ENCODE measurements at regions not wholly inside any gene's neighbourhood (a gene's known extent, or its start where the extent isn't known, plus 50 kb on each side); places are given as distances from the start of the nearest gene placed in this dataset.
"Not testable (repeated sequence)": the region's sequence is repeated elsewhere in the genome, so short reads cannot be mapped to it uniquely, and the experiment has no call there.

DNA sequence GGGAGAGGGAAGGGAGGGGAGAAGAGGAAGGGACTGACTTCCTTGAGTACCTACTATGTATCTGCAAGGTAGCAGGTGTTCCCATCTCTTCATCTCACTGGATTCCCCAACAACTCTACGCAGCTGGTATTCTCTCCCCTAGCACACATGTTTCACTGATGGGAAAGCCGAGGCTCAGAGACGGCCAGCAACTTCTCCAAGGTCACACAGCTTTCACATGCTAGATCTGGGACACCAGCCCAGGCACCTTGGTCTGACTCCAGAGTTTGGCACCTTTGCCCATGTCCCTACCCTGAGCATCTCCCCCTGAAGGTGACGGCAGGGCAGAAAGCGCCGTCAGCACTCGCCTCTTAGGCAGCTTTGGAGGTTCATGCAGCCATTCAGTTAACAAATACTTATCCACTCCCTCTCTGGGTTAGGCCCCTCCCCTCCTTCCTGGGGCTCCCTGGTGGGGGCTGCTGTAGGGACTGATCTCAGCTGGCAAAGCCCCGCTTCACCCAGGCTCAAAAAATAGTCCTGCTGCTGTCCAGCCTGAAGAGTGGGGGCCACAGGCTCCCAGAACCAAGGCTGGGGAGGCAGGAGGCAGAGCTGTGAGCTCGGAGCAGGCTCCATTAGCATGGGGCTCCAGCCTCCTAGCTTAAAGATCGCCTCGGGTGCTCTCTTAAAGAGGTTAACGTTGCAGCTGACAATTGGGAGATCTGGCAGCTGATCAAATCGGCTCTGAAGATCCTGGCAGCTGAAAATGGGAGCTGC, 79.4 kb downstream of the IGLL1 start:
- DNase-seq (ENCODE audit: low read depth): no peak

DNA sequence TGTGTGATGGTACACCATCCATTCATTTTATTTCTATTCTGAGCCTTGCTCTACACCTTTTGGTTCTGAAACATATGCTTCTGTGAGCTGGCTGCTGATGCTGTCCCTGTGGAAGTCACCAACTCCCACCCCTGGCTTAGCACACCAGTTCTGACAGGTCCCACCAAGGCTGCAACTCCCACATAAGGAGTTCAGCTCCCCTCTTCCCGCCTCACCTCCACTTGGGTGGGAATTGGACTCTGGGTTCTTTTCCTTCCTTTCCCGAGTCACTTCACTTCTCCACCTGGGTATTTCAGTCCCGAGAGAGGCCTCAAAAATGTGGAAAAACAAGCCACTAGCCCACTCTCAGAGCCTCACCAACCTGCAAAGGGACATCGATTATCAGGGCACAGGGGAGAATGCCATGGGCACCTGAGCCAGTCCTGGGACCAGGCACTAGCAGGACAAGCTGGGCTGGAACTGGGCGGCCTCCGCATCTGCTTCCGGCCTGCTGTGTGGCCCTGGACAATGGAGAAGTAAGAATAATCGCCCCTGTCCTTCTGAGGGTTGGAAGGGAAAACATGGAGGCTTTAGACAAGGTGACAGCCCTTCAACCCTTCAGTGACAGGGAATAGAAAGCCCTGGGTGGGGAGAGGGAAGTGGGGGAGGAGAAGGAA, 80.1 kb downstream of the IGLL1 start:
- DNase-seq (ENCODE audit: low read depth): no peak

DNA sequence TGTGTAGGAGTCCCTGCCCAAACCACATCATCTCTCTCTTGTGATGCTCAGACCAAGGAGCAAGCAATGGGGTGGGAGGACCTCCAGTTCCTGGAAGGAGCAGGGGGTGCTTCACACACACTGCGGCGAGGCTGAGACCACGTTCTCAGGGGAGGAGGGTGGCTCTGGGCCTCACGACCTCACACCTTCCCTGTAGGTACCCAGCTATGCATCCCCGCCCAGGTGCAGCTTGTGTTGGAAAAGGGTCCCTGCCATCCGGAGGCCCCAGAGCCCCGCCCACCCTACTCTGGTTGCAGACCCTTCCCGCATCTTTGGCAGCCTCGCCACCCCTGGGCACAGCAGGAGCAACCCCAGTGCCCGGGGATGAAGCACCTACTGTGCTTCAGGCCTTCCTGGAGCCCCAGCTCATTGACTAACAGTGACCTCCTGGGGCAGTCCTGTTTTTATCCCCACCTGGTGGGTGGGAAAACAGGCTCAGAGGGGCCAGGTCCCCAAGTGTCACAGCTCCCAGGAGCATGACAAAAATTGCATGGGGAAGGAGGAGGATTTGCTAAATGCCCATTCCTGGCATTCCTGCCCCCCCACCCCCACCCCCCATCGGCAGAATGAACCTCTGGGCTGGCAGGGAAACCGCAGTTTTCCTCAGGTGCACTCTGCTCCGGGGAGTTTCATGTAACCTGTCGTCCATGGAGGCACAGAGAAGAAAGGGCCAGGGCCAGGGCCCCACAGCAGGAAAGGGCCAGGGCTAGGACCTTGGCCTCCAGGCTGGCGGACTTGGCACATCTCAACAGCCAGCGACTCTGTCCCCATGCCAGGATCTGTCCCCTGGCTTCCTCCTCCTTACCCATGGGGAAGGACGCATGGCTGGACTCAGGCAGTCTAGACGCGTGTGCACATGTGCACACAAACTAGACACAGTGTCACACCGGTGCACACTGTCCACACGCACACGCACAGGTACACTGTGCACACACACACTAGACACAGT, 81.0 kb downstream of the IGLL1 start:
- DNase-seq (ENCODE audit: low read depth): no peak

DNA sequence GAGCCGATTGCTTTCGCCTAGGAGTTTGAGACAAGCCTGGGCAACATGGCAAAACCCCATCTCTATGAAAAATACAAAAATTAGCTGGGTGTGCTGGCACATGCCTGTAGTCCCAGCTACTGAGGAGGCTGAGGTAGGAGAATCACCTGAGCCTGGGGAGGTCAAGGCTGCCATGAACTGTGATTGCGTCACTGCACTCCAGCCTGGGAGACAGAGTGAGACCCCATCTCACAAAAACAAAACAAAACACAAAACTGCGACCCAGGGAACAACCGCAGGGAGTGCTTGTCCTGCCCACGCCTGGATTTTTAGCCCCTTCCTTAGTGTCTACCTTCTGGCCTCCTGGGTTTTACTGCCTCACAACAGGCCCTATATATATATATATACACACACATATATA, 82.2 kb downstream of the IGLL1 start:
- DNase-seq (ENCODE audit: low read depth): not testable (repeated sequence)

DNA sequence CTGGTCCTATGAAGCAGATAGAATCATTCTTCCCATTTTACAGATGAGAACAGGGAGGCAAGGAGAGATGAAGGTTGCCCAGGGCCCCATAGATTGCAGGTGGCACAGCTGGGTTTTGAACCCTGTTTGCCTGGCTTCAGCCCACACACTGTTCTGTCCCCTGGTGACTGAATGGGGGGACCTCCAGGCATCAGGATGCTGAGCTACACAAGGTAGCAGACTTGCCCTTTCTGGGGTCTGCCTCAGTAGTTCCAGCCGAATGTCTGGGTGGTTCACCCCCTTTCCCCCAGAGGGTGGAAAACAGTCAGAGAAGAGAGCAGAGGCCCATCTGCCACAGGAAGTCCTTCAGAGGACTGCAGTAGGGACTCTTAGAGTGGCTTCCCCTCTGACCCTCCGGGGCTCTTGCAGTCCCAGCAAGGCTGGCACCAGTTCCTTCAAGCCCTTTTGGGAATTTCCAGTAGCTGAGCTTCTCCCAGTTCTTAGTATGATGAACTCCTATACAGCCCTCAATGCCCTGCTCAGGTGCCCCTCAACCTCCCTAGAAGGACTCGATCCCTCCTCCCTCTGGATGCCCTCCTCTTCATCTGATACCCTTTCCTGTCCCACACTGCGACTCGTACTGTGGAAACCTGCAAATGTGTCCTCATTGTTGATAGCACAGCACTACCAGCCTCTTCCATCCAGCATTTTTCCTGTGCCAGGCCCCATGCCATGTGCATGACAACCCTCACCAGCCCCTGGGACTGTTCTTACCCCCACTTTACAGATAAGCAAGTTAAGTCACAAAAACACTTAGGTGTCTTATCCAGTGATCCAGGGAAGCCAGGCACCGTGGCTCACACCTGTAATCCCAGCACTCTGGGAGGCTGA, 82.8 kb downstream of the IGLL1 start:
- no peak for DNase-seq (ENCODE audit: low read depth)

DNA sequence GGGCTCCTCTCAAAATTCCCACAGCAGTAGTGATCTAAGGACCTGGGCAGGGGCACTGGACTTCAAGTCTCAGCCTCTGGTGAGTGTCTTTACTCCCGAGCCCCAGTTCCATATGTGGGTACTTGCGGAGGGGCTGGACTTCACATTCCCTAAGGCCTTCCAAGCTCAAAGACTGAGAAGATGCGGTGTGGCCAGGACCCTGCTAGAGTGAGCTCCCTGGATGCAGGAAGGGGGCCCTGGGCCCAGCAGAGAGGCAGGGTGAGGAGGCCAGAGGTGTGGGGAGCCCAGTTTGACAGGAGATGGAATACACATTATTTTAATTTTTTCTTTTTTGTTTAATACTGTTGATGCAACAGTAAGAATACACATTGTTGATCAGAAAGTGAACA, 83.7 kb downstream of the IGLL1 start:
- DNase-seq (ENCODE audit: low read depth): no peak

DNA sequence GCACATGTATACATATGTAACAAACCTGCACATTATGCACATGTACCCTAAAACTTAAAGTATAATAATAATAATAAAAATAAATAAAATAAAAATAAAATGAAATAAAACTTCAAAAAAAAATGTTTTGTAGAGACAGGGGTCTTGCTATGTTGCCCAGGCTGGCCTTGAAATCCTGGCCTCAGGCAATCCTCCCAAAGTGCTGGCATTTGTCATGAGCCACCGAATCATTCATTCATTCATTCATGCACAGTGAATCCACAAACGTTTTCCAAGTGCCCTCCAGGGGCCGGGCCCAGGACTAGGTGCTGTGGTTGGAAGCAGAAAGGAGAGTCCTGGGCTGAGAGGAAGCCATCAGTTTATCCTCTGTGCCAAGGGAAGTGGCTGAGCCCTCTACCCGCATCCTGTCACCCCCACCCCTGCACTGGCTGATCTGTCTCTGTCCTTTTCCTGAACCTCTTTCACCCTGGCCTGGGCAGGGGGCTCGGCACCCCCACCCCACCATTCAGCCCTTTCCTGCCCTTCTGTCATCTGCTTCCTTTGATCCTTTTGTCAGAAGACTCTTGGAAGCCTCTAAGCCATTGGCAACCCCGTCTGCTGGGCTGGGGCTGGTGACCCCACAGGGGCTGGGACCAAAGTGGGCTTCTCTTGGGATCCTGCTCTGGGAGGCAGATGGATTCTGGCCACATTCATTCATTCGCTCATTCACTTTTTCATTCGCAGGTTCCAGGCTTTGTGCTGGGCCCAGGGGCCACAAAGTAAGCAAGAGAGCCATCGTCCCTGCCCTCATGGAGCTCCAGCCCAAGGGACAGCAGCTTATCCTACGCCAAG, 84.3 kb downstream of the IGLL1 start:
- DNase-seq (ENCODE audit: low read depth): no peak

DNA sequence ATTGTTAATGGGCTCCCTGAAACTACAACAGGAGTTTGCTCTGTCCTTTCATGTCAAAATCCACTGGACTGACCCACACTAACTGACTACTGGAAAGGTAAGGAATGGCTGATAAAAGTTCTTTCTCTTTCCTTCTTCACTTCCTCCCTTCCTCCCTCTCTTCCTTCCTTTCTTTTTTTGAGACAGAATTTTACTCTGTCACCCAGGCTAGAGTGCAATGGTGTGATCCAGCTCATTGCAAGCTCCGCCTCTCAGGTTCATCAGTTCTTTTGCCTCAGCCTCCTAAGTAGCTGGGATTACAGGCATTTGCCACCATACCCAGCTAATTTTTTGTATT, 85.2 kb downstream of the IGLL1 start:
- no peak for DNase-seq (ENCODE audit: low read depth)

DNA sequence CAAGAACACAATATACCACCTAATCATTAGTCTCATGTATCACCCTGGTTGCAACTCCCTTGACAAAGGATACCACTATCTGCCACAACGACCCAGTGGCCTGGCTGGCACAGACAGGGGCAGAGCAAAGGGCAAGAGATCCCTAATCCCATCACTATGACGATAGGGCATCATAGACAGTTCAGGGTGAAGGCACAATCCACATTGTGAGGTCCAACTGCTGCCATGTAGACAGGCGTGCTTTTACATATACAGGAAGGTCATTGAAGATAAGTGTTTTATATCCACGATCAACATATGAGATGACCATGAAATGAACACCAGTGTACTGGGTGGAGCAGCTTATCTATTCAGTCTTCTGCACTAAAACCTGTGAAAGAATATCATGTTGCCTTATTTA, 94.6 kb downstream of the IGLL1 start:
- DNase-seq (ENCODE audit: low read depth): no peak

DNA sequence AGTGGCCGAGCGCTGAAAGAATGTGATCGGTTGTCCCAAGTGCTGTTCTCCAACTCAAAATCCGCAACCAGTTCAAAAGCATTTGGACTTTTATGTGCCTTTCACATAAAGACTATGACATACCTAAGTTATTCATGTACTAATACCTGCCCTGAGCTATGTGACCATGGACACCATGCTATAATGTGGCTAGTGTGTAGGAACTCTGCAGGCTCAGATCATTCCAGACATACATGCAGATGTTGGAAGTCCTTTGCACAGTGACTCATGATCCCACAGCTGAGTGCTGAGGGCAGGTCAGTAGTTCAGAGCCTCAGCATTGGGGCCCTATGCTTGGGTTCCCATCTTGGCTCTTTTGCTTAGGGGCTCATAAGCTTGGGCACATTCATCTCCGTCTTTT, 95.4 kb downstream of the IGLL1 start:
- DNase-seq (ENCODE audit: low read depth): no peak

DNA sequence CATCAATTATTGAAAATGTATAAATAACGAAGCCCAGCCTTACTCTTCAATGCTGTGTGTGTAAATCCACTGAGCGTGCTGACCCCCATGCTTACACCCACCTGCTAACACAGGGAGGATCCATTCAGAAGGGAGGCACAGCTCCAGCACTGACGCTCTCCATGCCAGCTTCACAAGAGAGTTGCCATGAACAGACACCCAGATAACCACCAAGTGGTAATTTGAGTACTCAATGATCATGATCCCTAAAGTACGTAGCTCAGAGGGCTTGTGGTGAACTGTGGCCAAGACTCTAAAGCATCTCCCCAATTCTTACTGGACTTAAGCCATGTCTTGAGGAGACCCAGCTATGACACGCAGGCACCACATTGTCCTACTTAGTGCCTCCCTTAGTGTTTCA, 98.7 kb downstream of the IGLL1 start:
- no peak for DNase-seq (ENCODE audit: low read depth)

DNA sequence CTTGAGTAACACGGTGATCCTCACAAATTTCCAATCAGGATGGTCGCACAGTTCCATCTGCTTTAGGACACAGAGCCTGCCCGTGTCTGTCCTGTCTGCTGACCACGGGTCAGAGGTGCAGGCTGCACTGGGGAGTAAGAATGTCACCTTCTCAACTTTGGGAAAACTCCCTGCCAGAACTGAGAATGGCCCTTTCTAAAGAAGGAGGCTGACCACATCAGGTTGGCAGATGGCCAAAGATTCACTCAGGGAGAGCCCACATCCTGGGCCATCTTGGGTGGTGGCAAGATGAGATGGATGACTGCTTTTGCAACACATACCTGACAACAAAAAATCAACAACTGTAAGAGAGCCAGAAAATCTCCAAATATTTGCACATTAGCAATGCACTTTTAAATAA, 101.9 kb downstream of the IGLL1 start:
- DNase-seq (ENCODE audit: low read depth): no peak

DNA sequence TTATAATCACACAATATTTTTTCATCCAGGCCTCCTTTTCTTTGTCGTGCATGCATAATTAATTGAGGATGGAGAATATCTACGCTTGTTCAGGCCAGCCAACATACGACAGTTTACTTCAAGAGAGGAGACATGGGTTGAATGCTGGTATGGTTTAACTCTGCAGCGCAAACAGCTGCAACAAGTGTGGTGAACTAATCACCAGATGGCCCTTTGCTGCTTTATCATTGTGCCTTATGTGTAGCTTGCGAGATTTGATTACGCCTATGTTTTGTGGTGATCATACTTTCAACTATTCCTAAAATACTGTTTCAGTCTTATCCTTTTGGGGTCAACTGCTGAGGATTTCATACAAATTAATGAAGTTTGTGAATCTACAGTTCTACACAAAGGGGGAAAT, 105.6 kb downstream of the IGLL1 start:
- not testable (repeated sequence) for DNase-seq (ENCODE audit: low read depth)

DNA sequence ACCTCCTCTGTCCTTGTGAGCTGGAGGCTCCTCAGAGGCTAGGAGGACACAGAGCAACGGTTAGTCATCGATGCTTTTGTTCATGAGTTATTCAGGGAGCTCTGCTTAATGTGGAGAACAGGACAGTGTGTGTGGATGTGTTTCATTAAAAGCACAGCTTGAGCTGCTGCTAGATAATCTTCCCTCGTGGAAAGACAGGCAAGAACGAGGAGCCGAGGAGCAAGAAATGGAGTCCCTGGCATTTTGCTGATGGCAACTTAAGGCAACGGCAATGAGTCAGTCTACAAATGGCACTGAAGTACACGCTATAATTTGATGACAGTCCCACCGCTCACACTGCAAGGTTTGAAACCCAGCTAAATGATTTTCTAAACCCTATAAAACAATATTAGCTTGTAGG, 106.2 kb downstream of the IGLL1 start:
- DNase-seq (ENCODE audit: low read depth): no peak

DNA sequence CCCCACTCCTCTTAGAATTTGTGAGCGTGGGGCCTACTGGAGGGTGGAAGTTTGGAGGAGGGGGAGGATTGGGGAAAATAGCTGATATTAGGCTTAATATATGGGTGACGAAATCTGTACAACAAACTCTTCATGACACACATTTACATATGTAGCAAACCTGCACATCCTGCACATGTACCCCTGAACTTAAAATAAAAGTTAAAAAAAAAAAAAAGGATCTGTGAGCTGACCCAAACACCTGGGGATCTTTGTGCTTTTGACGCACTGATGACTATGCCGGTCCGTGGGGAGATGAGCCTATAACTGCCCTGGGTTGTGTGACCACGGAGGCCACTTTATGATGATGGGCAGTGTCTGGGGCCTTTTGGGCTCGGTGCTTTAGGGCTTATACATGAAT, 107.7 kb downstream of the IGLL1 start:
- not testable (repeated sequence) for DNase-seq (ENCODE audit: low read depth)

DNA sequence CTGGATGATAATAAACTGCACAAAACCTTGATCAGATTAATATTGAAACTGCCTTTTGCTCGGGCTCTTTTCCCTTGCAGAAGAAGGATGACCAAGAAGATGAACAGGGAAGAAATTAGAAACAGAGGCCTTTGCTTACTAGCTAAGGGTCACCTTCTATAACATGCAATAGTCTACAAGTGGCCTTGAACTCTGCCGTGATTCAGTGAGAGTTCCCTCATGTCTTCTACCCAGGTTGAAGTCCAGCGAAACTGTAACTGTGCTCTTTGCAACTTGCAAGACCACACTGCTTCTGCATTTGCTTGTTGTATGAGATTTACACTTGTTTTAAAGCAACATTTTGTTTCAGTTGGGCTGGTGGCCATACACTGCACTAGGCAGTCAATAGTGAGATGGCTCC, 108.4 kb downstream of the IGLL1 start:
- DNase-seq (ENCODE audit: low read depth): no peak

DNA sequence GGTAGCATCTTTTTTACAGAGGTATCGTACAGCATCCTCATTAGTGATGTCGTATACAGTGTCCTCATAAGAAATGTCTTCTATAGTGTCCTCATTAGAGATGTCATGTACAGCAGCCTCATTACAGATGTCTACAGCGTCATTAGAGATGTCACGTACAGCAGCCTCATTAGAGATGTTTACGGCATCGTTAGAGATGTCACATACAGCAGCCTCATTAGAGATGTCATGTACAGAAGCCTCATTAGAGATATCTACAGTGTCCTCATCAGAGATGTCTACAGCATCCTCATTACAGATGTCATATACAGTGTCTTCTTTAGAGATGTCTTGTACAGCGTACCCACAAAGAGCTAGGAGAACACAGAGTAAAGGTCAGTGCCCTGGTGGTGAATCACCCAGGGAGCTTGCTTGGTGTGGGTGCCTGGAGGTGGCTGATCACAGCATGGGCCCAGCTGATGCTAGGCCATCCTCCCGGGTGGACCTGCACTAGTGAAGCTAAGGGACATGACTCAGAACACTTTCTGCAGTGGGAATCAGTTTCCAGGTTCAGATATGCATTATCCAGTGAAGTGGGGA, 109.2 kb downstream of the IGLL1 start:
- DNase-seq (ENCODE audit: low read depth): no peak

DNA sequence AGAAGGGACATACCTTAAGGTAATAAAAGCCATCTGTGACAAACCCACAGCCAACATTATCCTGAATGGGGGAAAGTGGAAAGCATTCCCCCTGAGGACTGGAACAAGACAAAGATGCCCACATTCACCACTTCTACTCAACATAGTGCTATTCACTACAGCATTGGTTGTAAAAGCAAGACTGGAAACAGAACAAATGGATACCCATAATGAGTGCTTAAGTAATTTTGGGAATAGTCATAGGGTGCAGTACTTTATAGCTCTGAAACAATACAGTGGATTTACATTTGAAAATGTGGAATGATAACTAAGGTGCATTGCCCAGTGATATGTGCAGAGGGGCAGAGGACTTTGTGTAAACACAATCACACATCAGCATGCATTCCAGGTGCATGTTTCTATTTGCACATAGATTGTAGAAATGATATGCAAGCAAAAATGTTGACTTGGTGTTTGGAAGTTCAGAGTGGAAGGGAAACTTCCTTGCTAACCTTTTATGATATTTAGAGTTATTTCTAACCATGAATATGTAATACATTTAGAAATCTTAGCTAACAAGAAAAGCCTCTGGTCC, 112.3 kb downstream of the IGLL1 start:
- no peak for DNase-seq (ENCODE audit: low read depth)

DNA sequence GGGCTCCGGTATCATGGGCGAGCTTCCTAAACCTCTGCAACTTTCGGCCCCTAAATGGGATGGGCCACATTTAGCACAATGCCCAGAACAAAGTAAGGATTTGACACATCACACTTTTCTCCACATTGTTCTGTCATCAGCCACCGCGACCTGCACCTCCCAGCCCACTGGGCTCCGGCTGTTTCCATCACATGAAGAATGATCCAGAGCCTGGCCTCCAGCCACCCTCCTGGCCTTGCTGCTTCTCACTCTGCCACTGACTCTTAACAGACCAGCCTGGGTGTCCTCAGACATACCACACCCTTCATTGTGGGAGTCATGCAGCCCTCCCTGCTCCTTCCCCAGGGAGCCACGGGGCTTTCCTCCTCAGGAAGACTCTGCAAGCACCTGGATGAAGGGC, 113.7 kb downstream of the IGLL1 start:
- DNase-seq (ENCODE audit: low read depth): no peak

DNA sequence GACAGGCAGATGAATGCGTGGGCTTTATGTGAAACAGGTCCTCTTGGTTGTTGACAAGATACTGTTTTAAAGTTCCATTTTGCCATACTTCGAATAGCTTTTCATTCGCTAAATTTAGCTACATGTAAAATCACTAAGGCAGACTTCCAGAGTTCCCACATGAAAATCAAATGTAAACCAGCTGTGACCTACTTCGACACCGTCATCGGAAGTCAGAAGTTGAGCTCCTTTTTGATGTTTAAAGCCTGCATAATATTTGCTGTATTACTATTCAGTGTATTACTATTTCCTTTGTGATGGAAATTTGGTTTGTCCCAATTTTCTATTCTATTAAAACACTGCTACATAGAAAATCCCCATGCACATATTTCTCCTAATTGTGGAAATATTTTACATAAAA, 115.3 kb downstream of the IGLL1 start:
- DNase-seq (ENCODE audit: low read depth): not testable (repeated sequence)
